ENCODE measurements at regions not wholly inside any gene's neighbourhood (a gene's known extent, or its start where the extent isn't known, plus 50 kb on each side); places are given as distances from the start of the nearest gene placed in this dataset.

DNA sequence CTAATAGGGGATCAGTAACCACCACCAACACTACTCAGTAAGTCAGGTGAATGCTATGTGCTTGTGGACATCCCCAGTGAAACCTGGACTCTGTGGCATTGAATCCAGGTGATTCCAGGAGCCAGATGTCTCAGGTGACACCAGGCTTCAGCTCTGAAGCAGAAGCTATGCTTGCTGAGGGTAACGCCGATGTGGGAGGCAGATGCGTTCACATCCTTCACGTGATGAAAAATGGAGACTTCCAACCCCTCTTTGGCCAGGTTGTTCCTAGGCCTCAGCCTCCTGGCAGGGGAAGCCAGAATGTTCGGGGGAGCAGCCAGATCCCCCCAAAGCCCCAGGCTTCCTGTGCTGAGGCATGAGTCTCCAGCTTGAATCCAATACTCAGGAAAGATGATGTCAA is 209.8 kb upstream of the PDE10A start:
- DNase-seq = no peak

- no peak for DNase-seq
These were observed 209.3 kb upstream of the PDE10A start for GRCh38 chr6:165872311-165872710.

DNA sequence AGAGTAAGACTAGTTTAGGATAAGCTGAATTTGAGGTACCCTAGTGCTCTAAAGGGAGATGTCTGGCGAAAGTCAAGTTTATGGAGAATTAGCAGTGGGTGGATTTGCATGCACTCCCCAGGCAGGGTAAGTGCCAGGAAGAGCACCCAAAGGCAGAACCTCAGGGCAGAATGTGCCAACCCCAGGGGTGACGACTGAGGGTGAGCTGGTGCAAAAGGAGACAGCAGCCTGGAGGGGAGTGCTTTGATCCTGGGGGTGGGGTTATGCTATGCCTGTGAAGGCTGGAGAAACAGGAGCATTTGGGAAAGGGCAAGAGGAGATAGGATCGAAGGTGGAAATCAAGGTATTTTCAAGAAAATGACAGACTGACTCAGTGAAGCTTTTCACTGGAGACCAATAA is 208.5 kb upstream of the PDE10A start:
- DNase-seq = no peak

- no peak for DNase-seq
These were observed 206.5 kb upstream of the PDE10A start for GRCh38 chr6:165869526-165869925.

GRCh38 chr6:165864925-165865324 is 201.9 kb upstream of the PDE10A start:
- no peak for DNase-seq

GRCh38 chr6:165864218-165864617 is 201.2 kb upstream of the PDE10A start:
- no peak for DNase-seq

- DNase-seq = no peak
These were observed 200.8 kb upstream of the PDE10A start for GRCh38 chr6:165863801-165864200.

DNA sequence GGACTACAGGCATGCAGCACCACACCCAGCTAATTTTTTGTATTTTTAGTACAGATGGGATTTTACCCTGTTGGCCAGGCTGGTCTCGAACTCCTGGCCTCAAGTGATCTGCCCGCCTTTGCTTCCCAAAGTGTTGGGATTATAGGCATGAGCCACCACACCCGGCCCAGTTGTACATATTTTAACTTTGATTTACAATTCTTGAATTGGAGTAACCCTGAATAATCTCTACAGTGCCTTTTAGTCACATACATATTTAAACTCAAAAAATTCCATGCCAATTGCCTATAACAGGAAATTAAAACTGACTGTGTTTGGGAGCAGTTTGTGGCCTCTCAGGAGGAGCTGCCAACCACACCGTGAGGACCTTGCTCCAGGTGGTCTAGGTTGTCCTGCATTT is 199.8 kb upstream of the PDE10A start:
- no peak for DNase-seq

DNA sequence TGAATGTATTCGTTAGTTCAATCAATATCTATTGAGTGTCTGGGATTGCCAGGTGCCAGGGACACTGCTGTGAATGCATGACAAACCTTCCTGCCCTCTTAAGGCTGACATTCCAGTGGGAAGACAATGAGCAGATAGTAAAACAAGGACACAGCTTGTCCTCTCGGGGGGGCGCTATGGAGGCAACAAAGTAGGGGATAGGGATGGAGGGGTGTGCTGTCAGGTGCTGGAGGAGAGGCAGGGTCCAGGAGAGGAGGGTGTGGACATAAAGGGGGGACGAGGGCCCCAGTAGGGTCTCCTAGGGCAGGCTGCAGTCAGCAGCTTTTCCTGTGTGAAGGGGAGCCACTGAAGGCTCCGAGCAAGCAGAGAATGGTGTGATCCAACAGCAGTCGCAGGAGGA is 198.2 kb upstream of the PDE10A start:
- DNase-seq = no peak

GRCh38 chr6:165858586-165858985 is 195.5 kb upstream of the PDE10A start:
- no peak for DNase-seq

DNA sequence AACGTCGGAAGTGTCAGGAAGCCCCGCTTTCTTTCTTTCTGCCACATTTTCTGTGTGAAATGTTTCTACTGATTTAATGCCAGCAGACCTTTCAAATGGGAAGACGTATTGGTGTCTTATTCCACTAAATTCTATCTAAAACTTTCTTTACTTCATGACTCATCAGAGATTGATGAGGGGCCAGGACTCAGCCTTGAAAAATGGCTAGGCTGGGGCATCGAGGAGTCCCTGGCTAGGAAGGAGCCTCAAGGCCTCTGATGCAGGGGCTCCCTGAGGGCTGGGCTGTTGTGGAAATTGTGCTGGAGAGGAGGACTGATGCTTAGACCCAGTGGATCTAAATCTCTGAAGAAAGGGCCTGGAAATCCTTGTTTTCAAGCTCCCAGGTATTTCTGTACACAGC is 192.8 kb upstream of the PDE10A start:
- DNase-seq = no peak

DNA sequence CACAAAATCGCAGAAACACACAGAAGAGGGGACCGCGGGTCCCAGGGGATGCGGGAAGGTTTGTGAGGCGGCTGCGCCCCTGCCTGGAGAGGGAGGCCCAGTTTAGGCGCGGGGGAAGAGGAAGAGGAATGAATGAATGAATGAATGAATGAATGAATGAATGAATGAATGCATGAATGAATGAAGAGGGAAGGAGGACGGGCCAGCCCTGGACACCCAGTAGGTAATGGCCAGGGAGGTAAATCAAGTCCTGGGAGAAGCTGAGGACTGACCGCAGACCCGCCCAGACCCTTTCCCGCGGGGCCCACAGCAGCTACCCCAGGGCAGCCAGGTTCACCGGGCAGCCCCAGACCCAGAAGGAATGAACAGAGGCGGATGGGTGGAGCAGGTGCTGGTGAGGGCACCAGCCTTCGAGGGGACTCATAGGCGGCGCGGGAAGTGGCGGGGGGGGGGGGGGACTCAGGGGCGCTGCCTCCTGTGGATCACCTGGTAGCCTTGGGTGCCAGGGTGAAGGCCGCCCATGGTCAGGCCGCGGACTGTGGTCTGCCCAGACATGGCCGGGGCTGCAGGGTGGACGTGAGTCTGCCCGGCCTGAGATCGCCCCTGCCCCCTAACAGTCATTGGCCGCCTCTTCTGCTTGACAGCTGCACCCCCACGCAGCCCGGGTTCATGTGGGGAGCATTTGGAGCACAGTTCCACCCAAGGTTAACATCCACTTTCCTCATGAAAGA is 192.0 kb upstream of the PDE10A start:
- no peak for DNase-seq

DNA sequence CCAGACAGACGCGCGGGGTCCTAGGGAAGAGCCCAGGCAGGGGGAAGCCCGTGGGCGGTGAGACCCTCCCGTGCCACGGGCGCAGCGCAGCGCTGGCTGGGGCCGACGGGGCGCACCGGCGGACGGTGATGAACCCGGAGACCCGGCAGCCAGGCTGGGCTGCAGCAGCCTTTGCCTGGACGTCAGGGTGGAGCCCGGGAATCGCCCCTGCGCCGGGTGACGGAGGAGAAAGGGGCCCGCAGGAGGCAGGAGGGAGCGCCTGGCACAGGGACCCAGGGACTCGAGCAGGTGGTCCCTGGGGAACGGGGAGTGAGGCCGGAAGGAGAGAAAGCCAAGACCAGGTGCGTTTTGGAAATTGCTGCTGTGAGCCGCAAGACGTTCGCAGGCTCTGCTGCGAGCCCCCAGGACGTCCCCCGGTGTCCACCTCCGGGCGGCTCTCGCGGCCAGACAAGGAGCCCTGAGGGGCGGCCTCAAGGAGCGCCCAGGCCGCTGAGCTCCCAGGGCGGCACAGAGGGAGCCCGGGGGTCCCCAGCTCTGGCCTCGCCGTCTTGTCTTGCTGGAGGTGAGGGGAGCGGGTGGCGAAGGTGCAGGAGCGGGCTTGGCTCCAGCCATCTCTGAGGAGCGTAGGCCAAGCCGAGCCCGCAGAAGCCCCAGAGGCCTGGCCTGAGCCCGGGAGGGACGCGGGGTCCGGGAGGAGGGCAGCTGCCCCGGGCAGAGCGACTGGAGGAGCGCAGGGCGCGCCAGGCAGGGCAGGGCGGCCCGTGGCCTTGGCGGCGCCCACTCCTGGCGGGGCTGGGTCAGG is 191.2 kb upstream of the PDE10A start:
- no peak for DNase-seq

DNA sequence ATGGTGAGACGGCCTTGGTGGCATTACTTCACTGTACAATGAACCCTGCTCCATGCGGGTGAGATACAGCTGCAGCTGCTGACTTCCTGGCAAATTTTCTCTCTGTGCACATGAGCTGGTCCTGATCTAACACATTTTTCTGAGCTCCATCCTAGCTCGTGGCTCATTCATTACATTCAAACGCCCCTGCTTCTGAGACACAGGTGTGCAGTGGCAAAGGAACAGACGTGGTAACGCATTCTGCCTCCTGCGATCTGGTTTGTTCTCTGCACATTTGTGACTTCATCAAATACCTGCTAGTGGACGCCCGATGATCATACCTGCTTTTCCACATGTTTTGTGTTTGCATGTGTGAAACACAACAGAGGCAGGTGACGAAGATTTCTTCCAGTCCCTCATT is 189.6 kb upstream of the PDE10A start:
- no peak for DNase-seq

DNA sequence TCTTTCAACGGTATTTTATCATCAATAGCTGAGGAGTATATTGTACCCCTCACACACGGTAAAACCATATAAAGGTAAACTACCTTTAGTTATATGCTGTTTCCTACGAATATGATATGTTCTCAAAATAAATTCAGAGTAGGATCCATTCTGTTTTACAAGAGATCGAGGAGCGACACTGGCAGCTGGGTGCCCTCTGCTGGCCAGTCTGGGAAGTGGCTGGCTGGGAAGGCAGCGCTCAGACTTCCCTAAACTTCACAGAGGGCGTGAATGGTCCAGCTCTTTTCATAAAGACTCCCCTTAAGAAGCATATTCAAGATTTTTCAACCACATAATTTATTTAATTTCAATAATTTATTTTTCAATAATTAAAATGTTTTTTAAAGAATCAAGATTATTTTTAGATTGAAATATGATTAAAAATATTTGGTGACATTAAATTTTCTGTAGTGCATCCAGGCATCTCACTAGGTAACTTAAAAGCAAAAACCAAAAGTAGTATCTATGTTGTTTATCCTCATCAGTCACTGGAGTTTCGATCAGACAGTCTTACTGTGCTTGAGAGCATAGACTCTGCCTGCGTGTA is 187.5 kb upstream of the PDE10A start:
- DNase-seq = peak; percentile 44

GRCh38 chr6:165849534-165850430 is 186.7 kb upstream of the PDE10A start:
- no peak for DNase-seq

GRCh38 chr6:165848086-165848426 is 185.0 kb upstream of the PDE10A start:
- no peak for DNase-seq

DNA sequence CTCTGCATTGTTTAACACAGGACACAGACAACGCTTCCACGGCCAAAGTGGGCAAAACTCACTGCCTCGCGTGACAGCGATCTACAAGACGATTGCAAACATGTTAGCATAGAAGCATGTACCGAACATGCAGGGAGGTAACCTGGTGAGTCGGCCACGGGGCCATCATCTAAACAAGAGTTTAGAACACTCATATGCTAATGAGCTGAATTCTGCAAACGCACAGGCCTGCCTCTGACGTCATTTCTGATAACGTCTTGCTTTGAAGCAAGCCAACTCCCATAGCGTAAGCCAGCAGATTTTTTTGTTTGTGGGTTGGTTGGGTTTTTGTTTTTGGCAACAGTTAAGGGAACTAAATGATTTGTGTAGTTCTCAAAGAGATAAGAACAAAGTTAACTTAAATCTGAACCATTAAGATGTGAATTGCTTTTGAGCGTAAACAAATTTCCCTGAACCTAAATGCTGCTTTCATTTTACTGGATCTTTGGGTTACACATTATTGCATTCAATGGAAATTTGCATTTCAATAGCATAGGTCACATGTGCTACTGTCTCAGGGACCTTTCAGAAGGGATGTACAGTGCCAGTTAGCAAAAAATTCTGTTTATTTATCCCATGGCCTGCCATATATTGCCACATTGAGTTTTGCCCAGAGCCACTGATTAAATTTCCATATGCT is 184.5 kb upstream of the PDE10A start:
- DNase-seq = no peak

- DNase-seq = no peak
These were observed 183.3 kb upstream of the PDE10A start for GRCh38 chr6:165846123-165846966.

DNA sequence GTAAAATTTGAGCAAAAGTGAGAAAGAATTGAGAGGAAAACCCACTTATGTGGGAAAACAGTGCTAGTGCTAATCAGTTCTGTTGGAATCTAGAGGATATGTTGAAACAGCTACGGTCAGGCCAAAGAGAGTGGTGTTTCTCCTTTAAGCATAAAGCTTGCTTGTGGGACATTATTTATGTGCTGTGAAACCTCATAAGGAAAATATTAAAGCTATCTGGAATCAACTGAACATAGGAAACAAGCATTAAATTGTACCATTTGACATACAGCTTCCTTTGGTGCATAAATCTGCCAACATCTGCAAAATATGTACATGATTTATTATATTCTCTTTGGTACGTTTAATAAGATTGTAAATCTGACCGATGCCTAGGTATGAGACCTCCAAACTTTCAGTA is 182.5 kb upstream of the PDE10A start:
- no peak for DNase-seq

DNA sequence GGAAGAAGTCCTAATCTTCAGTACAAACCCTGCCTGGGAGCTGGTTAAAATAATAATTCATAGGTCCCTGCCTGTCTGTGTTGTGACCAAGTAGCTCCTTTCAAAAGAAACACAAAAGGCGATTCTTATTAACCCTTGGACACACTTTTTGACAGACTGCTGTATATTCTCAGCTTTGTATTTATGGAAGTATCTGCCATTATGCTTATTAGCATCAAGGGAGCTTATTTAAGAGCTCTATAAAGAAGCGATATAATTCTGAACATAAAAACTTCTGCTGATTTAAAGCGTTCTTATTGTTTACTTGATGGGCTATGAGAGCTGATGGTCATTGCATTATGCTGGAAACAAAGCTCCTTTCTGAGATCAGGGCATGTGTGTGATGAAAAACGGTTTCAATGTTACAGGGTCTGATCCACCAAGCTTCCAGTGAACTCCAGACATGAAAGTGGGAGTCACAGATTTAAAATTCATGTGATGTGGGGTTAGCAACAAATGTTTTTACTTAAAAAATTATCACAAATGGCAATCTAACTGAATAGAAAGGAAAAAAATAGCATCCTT is 181.8 kb upstream of the PDE10A start:
- DNase-seq = no peak

Measured in occipital lobe (tissue), 1 donor.